IMR-90 (cell line): ENCODE measurements at regions not wholly inside any gene's neighbourhood (a gene's known extent, or its start where the extent isn't known, plus 50 kb on each side); places are given as distances from the start of the nearest gene placed in this dataset.

Experiments
- BHLHE40 ChIP-seq: fragments of 150-350 bp; IDR thresholded peaks from 2 replicates; pipeline ENCODE4 v1.6.1; 2016; ENCODE audit warnings: mild to moderate bottlenecking, low read depth, low read length
- CEBPB ChIP-seq: IDR thresholded peaks from 2 replicates; pipeline ENCODE4 v1.6.1; 2012; ENCODE audit warnings: low read depth, low read length, improper control_type of control experiment
- MAFK ChIP-seq: IDR thresholded peaks from 2 replicates; pipeline ENCODE4 v1.6.1; 2012; ENCODE audit warnings: low read depth, low read length, improper control_type of control experiment
- MAZ ChIP-seq: IDR thresholded peaks from 2 replicates; pipeline ENCODE4 v1.6.1; 2012; ENCODE audit warnings: low read depth, mild to moderate bottlenecking, low read length, improper control_type of control experiment, moderate library complexity, borderline replicate concordance
- MXI1 ChIP-seq: IDR thresholded peaks from 2 replicates; pipeline ENCODE4 v1.6.1; 2012; ENCODE audit warnings: low read depth, mild to moderate bottlenecking, low read length, moderate library complexity, borderline replicate concordance
- NFE2L2 ChIP-seq: fragments of 150-350 bp; IDR thresholded peaks from 2 replicates; pipeline ENCODE4 v1.6.1; 2016; ENCODE audit warnings: low read depth, mild to moderate bottlenecking, low read length
- POLR2A ChIP-seq: IDR thresholded peaks from 2 replicates; pipeline ENCODE4 v1.6.1; 2012; ENCODE audit warnings: mild to moderate bottlenecking, low read depth, low read length
- RAD21 ChIP-seq: IDR thresholded peaks from 2 replicates; pipeline ENCODE4 v1.6.1; 2012; ENCODE audit warnings: low read length, improper control_type of control experiment
- RCOR1 ChIP-seq: IDR thresholded peaks from 2 replicates; pipeline ENCODE4 v1.6.1; 2012; ENCODE audit warnings: mild to moderate bottlenecking, low read length, improper control_type of control experiment; ENCODE audit not compliant: insufficient replicate concordance
- TF ChIP-seq, protein P1 (sequence below): conservative IDR thresholded peaks from 2 replicates; pipeline ENCODE4 v1.5.1; 2012; ENCODE audit warnings: mild to moderate bottlenecking, low read depth, low read length, improper control_type of control experiment
- TF ChIP-seq, protein P2 (sequence below): fragments of 150-350 bp; IDR thresholded peaks from 2 replicates; pipeline ENCODE4 v1.6.1; 2017; ENCODE audit warnings: mild to moderate bottlenecking, antibody characterized with exemption, low read length, low read depth

DNA sequence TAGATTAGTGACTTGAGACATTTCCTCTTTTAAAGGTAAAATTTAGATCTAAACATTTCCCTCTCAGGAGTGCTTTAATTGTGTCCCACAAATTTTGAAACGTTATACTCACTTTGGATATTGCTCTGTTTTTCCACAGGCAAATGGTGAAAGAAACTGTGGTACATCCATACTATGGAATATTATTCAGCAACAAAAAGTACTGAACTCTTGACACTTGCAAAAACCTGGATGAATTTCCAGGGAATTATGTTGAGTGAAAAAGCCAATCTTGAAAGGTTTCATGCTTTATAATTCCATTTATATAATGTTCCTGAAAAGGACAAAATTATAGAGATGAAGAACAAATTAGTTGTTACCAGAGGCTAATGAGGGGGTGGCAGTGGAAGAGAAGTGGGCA is 153.3 kb upstream of the SVIL start:
- TF ChIP-seq, protein P1, sequence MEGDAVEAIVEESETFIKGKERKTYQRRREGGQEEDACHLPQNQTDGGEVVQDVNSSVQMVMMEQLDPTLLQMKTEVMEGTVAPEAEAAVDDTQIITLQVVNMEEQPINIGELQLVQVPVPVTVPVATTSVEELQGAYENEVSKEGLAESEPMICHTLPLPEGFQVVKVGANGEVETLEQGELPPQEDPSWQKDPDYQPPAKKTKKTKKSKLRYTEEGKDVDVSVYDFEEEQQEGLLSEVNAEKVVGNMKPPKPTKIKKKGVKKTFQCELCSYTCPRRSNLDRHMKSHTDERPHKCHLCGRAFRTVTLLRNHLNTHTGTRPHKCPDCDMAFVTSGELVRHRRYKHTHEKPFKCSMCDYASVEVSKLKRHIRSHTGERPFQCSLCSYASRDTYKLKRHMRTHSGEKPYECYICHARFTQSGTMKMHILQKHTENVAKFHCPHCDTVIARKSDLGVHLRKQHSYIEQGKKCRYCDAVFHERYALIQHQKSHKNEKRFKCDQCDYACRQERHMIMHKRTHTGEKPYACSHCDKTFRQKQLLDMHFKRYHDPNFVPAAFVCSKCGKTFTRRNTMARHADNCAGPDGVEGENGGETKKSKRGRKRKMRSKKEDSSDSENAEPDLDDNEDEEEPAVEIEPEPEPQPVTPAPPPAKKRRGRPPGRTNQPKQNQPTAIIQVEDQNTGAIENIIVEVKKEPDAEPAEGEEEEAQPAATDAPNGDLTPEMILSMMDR = no peak
- TF ChIP-seq RAD21 = no peak
- TF ChIP-seq, protein P2, sequence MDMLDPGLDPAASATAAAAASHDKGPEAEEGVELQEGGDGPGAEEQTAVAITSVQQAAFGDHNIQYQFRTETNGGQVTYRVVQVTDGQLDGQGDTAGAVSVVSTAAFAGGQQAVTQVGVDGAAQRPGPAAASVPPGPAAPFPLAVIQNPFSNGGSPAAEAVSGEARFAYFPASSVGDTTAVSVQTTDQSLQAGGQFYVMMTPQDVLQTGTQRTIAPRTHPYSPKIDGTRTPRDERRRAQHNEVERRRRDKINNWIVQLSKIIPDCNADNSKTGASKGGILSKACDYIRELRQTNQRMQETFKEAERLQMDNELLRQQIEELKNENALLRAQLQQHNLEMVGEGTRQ = no peak
- TF ChIP-seq CEBPB = no peak
- no peak for TF ChIP-seq MAFK
- TF ChIP-seq POLR2A = no peak
- TF ChIP-seq MXI1 = no peak
- no peak for TF ChIP-seq MAZ
- TF ChIP-seq RCOR1 = no peak
- TF ChIP-seq NFE2L2 = no peak
- no peak for TF ChIP-seq BHLHE40
